Astrocyte (in vitro differentiated cells and primary cell): ENCODE measurements at regions not wholly inside any gene's neighbourhood (a gene's known extent, or its start where the extent isn't known, plus 50 kb on each side); places are given as distances from the start of the nearest gene placed in this dataset.

ENCODE experiments used
- DNase-seq: peaks from one replicate; pipeline ENCODE4 v3.0.0-alpha.2; 2010; ENCODE audit warnings: low read depth
- FAIRE-seq: peaks from 2 replicates; lab custom pipeline; 2011; peaks lifted over from hg19 to GRCh38; lab: Jason Lieb, UNC
- H2AFZ ChIP-seq: 2 replicates; pipeline ENCODE4 v1.6.0; 2012; ENCODE audit warnings: low read depth, low read length, inconsistent platforms
- H3K27ac ChIP-seq: 2 replicates; pipeline ENCODE4 v1.5.1; 2011; ENCODE audit warnings: low read depth, low read length, inconsistent platforms
- H3K27me3 ChIP-seq: 2 replicates; pipeline ENCODE4 v1.6.0; 2011; ENCODE audit warnings: low read length, inconsistent platforms; ENCODE audit not compliant: insufficient read depth
- H3K36me3 ChIP-seq: 2 replicates; pipeline ENCODE4 v1.5.1; 2011; ENCODE audit warnings: low read length, inconsistent platforms; ENCODE audit not compliant: insufficient read depth
- H3K4me1 ChIP-seq: 2 replicates; pipeline ENCODE4 v1.5.1; 2011; ENCODE audit warnings: low read length, inconsistent platforms; ENCODE audit not compliant: insufficient read depth
- H3K4me2 ChIP-seq: 2 replicates; pipeline ENCODE4 v1.6.0; 2012; ENCODE audit warnings: low read length, inconsistent platforms
- H3K4me3 ChIP-seq: 2 replicates; pipeline ENCODE4 v1.5.1; 2011; ENCODE audit warnings: low read depth, mild to moderate bottlenecking, low read length, inconsistent platforms; ENCODE audit not compliant: insufficient read depth
- H3K79me2 ChIP-seq: 2 replicates; pipeline ENCODE4 v1.6.0; 2012; ENCODE audit warnings: mild to moderate bottlenecking, low read length, inconsistent platforms; ENCODE audit not compliant: insufficient read depth
- H3K9ac ChIP-seq: 2 replicates; pipeline ENCODE4 v1.6.0; 2012; ENCODE audit warnings: mild to moderate bottlenecking, low read length, inconsistent platforms
- H3K9me3 ChIP-seq: 2 replicates; pipeline ENCODE4 v1.5.1; 2012; ENCODE audit warnings: low read depth, mild to moderate bottlenecking, low read length, inconsistent platforms; ENCODE audit not compliant: insufficient read depth
- H4K20me1 ChIP-seq: 2 replicates; pipeline ENCODE4 v1.6.0; 2012; ENCODE audit warnings: low read length, inconsistent platforms; ENCODE audit not compliant: insufficient read depth
- H3K27ac Mint-ChIP-seq: one replicate; pipeline ENCODE4 v1.8.0; 2021; ENCODE audit warnings: mild to moderate bottlenecking, mixed read lengths; ENCODE audit not compliant: unreplicated experiment
- H3K27me3 Mint-ChIP-seq: one replicate; pipeline ENCODE4 v1.8.0; 2021; ENCODE audit warnings: low read depth, mixed read lengths; ENCODE audit not compliant: unreplicated experiment
- H3K36me3 Mint-ChIP-seq: one replicate; pipeline ENCODE4 v1.8.0; 2021; ENCODE audit warnings: low read depth, mixed read lengths; ENCODE audit not compliant: unreplicated experiment
- H3K4me1 Mint-ChIP-seq: one replicate; pipeline ENCODE4 v1.8.0; 2021; ENCODE audit warnings: low read depth, mixed read lengths; ENCODE audit not compliant: unreplicated experiment
- H3K4me3 Mint-ChIP-seq: one replicate; pipeline ENCODE4 v1.8.0; 2021; ENCODE audit warnings: mild to moderate bottlenecking, moderate library complexity, mixed read lengths; ENCODE audit not compliant: unreplicated experiment
- H3K9me3 Mint-ChIP-seq: one replicate; pipeline ENCODE4 v1.8.0; 2021; ENCODE audit warnings: mild to moderate bottlenecking, mixed read lengths; ENCODE audit not compliant: unreplicated experiment
- CTCF ChIP-seq: IDR thresholded peaks from 2 replicates; pipeline ENCODE4 v1.5.1; 2011; ENCODE audit warnings: low read depth, mild to moderate bottlenecking, inconsistent platforms, low read length, moderate library complexity; ENCODE audit not compliant: insufficient read depth
- EZH2 ChIP-seq: IDR thresholded peaks from 2 replicates; pipeline ENCODE4 v1.6.1; 2012; ENCODE audit warnings: mild to moderate bottlenecking, low read length, inconsistent platforms; ENCODE audit not compliant: insufficient read depth

- Histone ChIP-seq H4K20me1 (no peaks in the 10 kb centered on the region), H3K4me1 (no peaks in the 10 kb centered on the region), H3K9me3 (no peaks in the 10 kb centered on the region), H2AFZ (no peak overlapping the region), H3K36me3 (no peaks in the 10 kb centered on the region), H3K4me2 (no peak overlapping the region), H3K9ac (no peak overlapping the region), H3K27me3 (peaks cover 46% of the 10 kb centered on the region), H3K79me2 (no peaks in the 10 kb centered on the region), H3K4me3 (no peak overlapping the region), H3K27ac (no peak overlapping the region)
- H3K4me1 Mint-ChIP-seq = peaks cover 4% of the 10 kb centered on the region
- H3K36me3 Mint-ChIP-seq = no peaks in the 10 kb centered on the region
- H3K4me3 Mint-ChIP-seq = no peak overlapping the region
- H3K27me3 Mint-ChIP-seq = peaks cover 40% of the 10 kb centered on the region
- TF ChIP-seq EZH2 (no peak), CTCF (no peak)
- DNase-seq (no peak), FAIRE-seq (no peak)
- H3K9me3 Mint-ChIP-seq = peaks cover 5% of the 10 kb centered on the region
- H3K27ac Mint-ChIP-seq = no peak overlapping the region
Observed at GRCh38 chr12:94870511-94870910, 133.0 kb downstream of the NDUFA12 start.

- Mint-ChIP-seq H3K4me3 (no peak overlapping the region), H3K36me3 (no peaks in the 10 kb centered on the region), H3K27ac (no peak overlapping the region), H3K27me3 (peaks cover 22% of the 10 kb centered on the region), H3K4me1 (peaks cover 4% of the 10 kb centered on the region), H3K9me3 (peaks cover 7% of the 10 kb centered on the region)
- Histone ChIP-seq H3K9me3 (no peaks in the 10 kb centered on the region), H3K4me2 (no peak overlapping the region), H3K4me1 (no peaks in the 10 kb centered on the region), H4K20me1 (no peaks in the 10 kb centered on the region), H3K79me2 (no peaks in the 10 kb centered on the region), H3K4me3 (no peak overlapping the region), H3K27me3 (peaks cover 29% of the 10 kb centered on the region), H3K9ac (no peak overlapping the region), H2AFZ (no peak overlapping the region), H3K27ac (no peak overlapping the region), H3K36me3 (no peaks in the 10 kb centered on the region)
- FAIRE-seq = no peak
- TF ChIP-seq CTCF = no peak
- no peak for TF ChIP-seq EZH2
- DNase-seq = no peak
Observed at GRCh38 chr12:94868161-94868560, 135.3 kb downstream of the NDUFA12 start.

DNA sequence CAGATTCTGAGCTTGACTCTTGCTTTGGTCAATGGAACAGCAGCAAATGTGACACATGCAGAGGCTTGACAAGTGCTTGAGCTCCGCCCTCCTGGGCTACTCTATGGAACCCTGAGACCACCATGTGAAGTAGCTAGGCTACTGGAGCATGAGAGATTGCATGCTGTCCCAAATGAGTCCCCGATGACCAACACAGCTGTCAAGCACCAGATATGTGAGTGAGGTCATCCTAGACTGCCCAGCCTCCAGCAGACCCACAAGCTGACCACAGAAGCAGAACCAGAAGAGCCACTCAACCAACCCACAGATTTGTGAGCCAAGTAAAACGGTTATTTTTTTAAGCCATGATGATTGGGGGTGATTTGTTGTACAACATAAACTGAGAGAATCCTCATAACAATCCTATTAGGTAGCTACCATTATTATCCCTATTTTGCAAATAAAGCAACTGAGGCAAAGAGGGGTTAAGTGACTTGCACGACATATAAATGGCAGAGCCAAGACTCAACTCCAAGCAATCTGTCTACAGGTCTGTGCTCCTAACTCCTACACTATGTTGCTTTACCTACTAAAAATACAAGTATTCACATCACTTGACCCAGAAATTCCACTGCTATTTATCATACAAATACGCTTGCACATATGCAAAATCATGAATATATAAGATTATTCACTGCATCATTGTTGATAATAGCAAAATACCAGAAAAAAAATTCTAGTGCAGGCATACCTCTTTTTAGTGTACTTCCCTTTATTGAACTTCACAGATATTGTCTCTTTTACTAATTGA, 136.2 kb downstream of the NDUFA12 start:
- Histone ChIP-seq H3K4me1 (no peaks in the 10 kb centered on the region), H3K27ac (no peak overlapping the region), H3K9me3 (no peaks in the 10 kb centered on the region), H3K4me2 (peak overlapping the region; percentile 15), H3K27me3 (peaks cover 22% of the 10 kb centered on the region), H3K79me2 (no peaks in the 10 kb centered on the region), H3K9ac (no peak overlapping the region), H3K36me3 (no peaks in the 10 kb centered on the region), H4K20me1 (no peaks in the 10 kb centered on the region), H2AFZ (no peak overlapping the region), H3K4me3 (no peak overlapping the region)
- peak; percentile 56 for DNase-seq
- Mint-ChIP-seq H3K4me3 (no peak overlapping the region), H3K27me3 (peaks cover 17% of the 10 kb centered on the region), H3K36me3 (no peaks in the 10 kb centered on the region), H3K9me3 (peaks cover 7% of the 10 kb centered on the region), H3K27ac (no peak overlapping the region), H3K4me1 (peaks cover 4% of the 10 kb centered on the region)
- FAIRE-seq = no peak
- TF ChIP-seq EZH2 (no peak), CTCF (no peak)
